Glutamatergic neuron (in vitro differentiated cells): ENCODE measurements at regions not wholly inside any gene's neighbourhood (a gene's known extent, or its start where the extent isn't known, plus 50 kb on each side); places are given as distances from the start of the nearest gene placed in this dataset.

Experiments used
- DNase-seq: peaks from one replicate; pipeline ENCODE4 v3.0.0; 2022
- H3K27ac Mint-ChIP-seq: one replicate; pipeline ENCODE4 v1.8.0; 2020; ENCODE audit warnings: mild to moderate bottlenecking, mixed read lengths, inconsistent platforms; ENCODE audit not compliant: unreplicated experiment
- H3K27me3 Mint-ChIP-seq: one replicate; pipeline ENCODE4 v1.8.0; 2020; ENCODE audit warnings: mild to moderate bottlenecking, moderate library complexity, mixed read lengths, inconsistent platforms; ENCODE audit not compliant: unreplicated experiment
- H3K36me3 Mint-ChIP-seq: one replicate; pipeline ENCODE4 v1.8.0; 2020; ENCODE audit warnings: mild to moderate bottlenecking, mixed read lengths, inconsistent platforms; ENCODE audit not compliant: unreplicated experiment
- H3K4me1 Mint-ChIP-seq: one replicate; pipeline ENCODE4 v1.8.0; 2020; ENCODE audit warnings: mild to moderate bottlenecking, low read depth, mixed read lengths, inconsistent platforms; ENCODE audit not compliant: unreplicated experiment
- H3K4me3 Mint-ChIP-seq: one replicate; pipeline ENCODE4 v1.8.0; 2020; ENCODE audit warnings: mild to moderate bottlenecking, mixed read lengths, inconsistent platforms; ENCODE audit not compliant: unreplicated experiment
- H3K9me3 Mint-ChIP-seq: one replicate; pipeline ENCODE4 v1.8.0; 2020; ENCODE audit warnings: mild to moderate bottlenecking, moderate library complexity, mixed read lengths, inconsistent platforms; ENCODE audit not compliant: unreplicated experiment
- TF ChIP-seq, protein P1 (sequence below): fragments of 200-600 bp; sonication (generic); IDR thresholded peaks from one replicate; pipeline ENCODE4 v1.5.0; 2021; ENCODE audit not compliant: partially characterized antibody, unreplicated experiment

DNA sequence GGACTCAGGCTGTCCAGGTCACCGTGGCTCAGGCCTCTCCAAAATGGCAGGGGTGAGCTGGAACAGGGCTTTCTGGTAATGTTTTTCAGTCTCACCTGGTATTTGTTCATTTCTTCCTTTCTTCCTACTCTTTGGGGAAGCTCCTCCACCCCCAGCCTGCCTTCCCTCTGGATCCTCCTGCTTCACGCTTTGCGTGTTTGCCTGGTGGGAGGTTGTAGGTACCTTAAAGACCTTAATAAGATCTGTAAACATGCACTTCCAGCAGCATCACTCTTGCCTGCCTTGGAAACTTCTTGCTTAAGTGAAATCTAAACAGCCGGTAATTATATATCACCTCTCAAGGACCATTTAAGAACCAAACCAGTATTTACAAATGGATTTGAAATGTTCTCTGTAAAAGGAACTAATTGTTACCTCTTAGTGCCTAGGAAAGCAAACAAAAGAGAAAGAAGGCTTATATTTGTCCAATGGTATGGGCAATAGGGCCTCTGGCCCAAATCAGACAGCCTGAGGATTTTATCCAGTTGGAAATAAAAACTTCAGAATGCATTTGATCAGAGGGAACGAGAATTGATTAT is 339.9 kb downstream of the CCSER2 start:
- peaks cover 2% of the 10 kb centered on the region for H3K27me3 Mint-ChIP-seq

DNA sequence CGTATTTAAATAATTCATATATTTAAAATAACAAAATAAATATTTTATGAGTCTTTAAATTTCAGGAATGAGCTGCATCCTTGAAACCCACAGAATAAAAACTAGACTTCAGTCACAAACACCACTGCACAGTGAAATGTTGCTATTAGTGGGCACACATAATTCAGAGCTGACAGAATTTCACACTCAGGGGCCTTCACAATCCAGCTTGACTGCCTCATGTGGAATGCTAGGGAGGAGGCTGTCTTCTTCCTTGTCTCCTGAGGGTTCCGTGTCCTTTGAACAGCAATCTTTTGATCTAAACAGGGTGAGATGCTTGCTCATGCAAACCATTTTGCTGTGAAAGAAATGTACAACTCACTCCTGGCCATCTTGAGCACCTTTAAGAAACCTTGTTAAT is 346.7 kb downstream of the CCSER2 start:
- TF ChIP-seq, protein P1, sequence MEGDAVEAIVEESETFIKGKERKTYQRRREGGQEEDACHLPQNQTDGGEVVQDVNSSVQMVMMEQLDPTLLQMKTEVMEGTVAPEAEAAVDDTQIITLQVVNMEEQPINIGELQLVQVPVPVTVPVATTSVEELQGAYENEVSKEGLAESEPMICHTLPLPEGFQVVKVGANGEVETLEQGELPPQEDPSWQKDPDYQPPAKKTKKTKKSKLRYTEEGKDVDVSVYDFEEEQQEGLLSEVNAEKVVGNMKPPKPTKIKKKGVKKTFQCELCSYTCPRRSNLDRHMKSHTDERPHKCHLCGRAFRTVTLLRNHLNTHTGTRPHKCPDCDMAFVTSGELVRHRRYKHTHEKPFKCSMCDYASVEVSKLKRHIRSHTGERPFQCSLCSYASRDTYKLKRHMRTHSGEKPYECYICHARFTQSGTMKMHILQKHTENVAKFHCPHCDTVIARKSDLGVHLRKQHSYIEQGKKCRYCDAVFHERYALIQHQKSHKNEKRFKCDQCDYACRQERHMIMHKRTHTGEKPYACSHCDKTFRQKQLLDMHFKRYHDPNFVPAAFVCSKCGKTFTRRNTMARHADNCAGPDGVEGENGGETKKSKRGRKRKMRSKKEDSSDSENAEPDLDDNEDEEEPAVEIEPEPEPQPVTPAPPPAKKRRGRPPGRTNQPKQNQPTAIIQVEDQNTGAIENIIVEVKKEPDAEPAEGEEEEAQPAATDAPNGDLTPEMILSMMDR: no peak
- Mint-ChIP-seq H3K4me1 (peaks cover 8% of the 10 kb centered on the region), H3K27ac (no peak overlapping the region), H3K4me3 (no peak overlapping the region), H3K36me3 (peaks cover 5% of the 10 kb centered on the region), H3K9me3 (no peaks in the 10 kb centered on the region), H3K27me3 (no peaks in the 10 kb centered on the region)
- DNase-seq: no peak

More for the DNA sequence above, 339.9 kb downstream of the CCSER2 start:
- Mint-ChIP-seq H3K27ac (no peak overlapping the region), H3K4me1 (no peaks in the 10 kb centered on the region), H3K9me3 (no peaks in the 10 kb centered on the region), H3K36me3 (peaks cover 5% of the 10 kb centered on the region), H3K4me3 (no peak overlapping the region)
- TF ChIP-seq, protein P1: no peak
- no peak for DNase-seq

DNA sequence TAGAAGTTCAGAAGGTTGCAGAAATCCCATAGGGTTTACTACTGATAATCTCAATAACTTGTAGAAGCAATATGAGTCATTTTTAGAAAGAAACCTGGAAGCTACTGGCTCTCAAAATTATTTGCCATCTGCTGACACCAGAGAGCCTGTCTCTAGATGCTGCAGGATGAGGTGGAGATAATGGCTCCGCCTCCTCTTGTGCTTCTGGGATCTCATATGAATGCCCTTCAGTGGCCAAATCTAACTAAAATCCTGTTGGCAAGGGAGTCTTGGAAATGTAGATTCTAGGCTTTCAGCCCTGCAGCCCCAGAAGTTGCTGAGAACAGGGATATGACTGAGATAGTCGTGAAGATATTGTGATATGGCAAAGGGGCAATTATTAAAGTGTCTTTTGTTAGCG is 348.1 kb downstream of the CCSER2 start:
- Mint-ChIP-seq H3K4me1 (peaks cover 8% of the 10 kb centered on the region), H3K27me3 (no peaks in the 10 kb centered on the region), H3K27ac (no peak overlapping the region), H3K36me3 (peaks cover 5% of the 10 kb centered on the region), H3K4me3 (no peak overlapping the region), H3K9me3 (no peaks in the 10 kb centered on the region)
- DNase-seq: no peak
- TF ChIP-seq, protein P1: no peak

DNA sequence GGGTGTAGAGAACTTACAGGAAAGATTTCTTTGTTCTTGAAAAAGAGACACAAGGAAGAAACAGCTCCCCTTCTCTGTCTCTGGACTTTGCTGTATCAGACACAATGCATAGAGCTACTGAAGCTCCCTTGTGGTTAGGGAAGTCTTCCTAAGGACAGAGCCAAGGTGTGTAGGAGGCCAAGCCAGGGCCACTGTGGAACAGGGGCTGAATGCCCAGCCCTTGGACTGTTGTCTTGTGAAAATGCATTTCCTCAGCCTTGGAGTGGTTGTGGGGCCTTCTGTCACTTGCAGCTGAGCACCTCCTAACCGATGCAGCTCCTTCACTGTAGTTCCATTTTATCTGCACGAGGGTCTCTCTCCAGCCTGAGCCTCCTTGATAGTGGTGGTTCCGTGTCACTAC is 353.4 kb downstream of the CCSER2 start:
- no peaks in the 10 kb centered on the region for H3K9me3 Mint-ChIP-seq
- H3K36me3 Mint-ChIP-seq: no peaks in the 10 kb centered on the region
- H3K4me1 Mint-ChIP-seq: peaks cover 2% of the 10 kb centered on the region
- TF ChIP-seq, protein P1: no peak
- no peak overlapping the region for H3K27ac Mint-ChIP-seq
- H3K27me3 Mint-ChIP-seq: no peaks in the 10 kb centered on the region
- no peak for DNase-seq
- no peak overlapping the region for H3K4me3 Mint-ChIP-seq

DNA sequence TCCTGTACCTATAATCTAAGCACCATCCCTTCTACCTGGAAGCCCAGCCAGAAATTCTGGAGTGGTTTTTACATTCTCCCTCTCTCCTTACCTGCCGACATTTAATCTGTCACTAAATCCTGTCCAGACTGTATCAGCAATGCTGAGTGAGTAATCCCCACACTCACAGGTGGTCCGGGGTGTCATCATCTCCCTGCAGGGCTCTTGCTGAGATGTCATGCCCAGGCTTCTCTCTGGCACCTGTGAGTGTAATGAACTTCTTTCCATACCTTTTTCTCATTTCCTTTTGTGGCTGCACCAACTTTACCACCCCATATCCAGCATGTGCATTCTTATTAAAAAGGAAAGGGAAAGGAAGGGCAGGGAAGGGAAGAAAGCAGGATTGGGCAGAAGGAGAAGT is 355.2 kb downstream of the CCSER2 start:
- H3K4me3 Mint-ChIP-seq: no peak overlapping the region
- no peaks in the 10 kb centered on the region for H3K4me1 Mint-ChIP-seq
- DNase-seq: no peak
- TF ChIP-seq, protein P1: no peak
- no peaks in the 10 kb centered on the region for H3K36me3 Mint-ChIP-seq
- H3K27ac Mint-ChIP-seq: no peak overlapping the region
- peaks cover 3% of the 10 kb centered on the region for H3K27me3 Mint-ChIP-seq
- H3K9me3 Mint-ChIP-seq: no peaks in the 10 kb centered on the region
